HG03354 (cell line): ENCODE measurements at regions not wholly inside any gene's neighbourhood (a gene's known extent, or its start where the extent isn't known, plus 50 kb on each side); places are given as distances from the start of the nearest gene placed in this dataset.
"Not testable (repeated sequence)": the region's sequence is repeated elsewhere in the genome, so short reads cannot be mapped to it uniquely, and the experiment has no call there.

Experiments used
- ATAC-seq: cut with Tn5 transposase; IDR thresholded peaks from one replicate; pipeline ENCODE4 v1.9.1; 2021; ENCODE audit warnings: mild to moderate bottlenecking; ENCODE audit not compliant: unreplicated experiment, poor library complexity, severe bottlenecking

DNA sequence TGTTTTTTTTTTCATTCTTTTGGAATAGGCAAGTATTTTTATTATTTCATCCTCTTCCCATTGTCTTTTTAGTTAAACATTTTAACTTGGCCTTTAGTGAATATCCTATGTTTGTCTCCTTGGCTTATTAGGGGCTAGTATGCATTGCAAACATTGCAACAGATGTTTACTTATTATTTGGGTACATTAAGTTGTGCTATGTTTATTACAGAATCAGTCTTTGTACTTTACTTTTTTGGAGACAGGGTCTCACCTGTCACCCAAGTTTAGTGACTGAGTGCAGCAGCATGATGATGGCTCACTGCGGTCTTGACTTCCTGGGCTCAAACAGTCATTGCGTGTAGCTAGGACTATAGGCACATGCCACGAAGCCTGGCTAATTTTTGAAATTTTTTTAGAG, 51.1 kb upstream of the NUDT6 start:
- no peak for ATAC-seq

DNA sequence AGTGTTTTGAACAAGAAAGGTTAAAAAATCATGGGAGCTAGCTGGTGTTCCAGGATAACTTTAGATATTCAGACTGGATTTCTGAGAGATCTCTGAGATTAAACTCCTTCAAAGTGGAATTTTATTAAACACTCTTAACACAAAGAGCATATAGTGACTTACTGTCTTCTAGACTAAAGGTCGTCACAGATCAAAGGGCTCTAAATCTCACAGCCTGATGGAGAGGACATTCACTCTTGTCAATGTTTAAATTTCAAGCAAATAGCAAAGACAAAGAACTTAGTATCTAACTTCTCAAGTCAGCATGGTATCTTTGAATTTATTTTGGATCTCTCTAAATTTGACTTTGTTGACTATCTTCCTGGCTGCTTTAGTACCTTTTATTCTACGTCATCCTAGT, 53.7 kb upstream of the NUDT6 start:
- no peak for ATAC-seq

DNA sequence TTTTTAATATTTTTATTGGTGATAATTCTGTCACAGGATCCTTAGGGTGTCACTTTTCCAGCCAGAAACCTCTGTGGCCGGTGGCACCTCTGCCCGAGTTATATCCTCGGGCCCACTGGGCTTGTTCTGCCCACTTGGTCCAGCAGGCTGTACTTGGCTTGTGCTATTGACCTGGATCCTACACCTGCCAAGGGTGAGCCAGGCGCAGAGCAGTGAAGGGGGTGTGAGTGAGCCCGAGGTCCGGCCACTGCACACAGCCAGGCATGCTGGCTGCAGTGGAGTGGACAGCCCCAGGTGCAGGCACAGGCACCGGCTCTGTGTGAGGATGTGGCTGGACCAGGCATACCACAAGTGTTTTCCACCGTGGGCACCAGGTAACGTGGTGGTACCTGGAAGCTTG, 54.7 kb upstream of the NUDT6 start:
- no peak for ATAC-seq

- no peak for ATAC-seq
These were observed 55.7 kb upstream of the NUDT6 start for GRCh38 chr4:122978109-122978508.

DNA sequence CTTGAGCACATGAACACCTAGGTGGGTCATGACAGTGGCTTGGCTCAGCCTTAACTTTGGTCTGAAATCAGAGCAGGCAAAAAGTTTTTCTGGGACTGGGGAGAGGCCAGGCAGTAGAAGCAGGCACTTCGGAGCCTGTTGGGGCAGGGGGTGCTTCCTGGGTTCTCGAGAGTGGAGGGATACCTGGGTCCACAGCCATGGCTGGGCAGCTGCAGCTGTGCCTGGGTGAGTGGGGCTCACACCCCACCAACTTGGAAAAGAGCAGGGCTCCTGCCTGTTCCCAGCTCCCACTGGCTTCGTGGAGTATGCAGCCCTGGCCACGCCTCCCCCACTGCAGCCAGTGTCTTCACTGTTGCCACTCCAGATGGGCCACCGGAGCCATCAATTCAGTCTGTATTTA, 56.4 kb upstream of the NUDT6 start:
- no peak for ATAC-seq

- ATAC-seq: no peak
These were observed 58.5 kb upstream of the NUDT6 start for GRCh38 chr4:122980860-122981259.

DNA sequence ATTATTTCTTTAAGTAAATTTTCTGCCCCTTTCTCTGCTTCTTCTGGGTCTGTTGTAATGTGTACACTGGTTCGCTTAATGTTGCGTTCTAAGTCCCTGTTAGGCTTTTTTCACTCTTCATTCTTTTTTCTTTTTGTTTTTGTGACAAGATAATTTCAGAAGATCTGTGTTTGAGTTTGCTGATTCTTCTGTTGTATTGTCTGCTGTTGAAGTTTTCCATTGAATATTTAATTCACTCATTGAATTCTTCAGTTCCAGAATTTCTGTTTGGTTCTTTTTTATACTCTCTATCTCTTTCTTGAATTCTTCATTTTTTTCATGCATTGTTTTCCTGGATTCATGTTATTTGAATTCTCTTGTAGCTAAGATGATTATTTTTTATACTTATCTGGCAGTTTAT, 66.3 kb upstream of the NUDT6 start:
- no peak for ATAC-seq

DNA sequence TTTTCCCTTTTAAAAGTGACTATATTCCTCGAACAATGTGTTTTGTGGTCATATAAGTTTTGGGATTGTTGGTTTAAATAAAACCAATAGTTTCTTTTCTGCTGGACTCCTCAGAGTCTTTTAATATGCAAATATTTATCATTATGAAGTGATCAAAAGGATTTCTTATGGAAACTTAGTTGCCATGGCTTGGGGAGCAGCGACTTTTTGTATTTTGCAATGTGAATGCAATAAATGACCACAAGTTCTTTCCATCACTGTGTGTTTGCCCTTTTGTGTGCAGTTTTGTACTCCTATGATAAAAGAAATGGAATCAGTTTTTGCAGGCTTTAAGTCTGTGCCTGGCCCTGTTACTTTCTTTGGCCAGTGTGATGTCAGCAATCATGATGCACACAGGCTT, 68.5 kb upstream of the NUDT6 start:
- no peak for ATAC-seq

- ATAC-seq: no peak
These were observed 69.7 kb upstream of the NUDT6 start for GRCh38 chr4:122992057-122992456.

GRCh38 chr4:122992641-122993040, 70.2 kb upstream of the NUDT6 start:
- no peak for ATAC-seq

DNA sequence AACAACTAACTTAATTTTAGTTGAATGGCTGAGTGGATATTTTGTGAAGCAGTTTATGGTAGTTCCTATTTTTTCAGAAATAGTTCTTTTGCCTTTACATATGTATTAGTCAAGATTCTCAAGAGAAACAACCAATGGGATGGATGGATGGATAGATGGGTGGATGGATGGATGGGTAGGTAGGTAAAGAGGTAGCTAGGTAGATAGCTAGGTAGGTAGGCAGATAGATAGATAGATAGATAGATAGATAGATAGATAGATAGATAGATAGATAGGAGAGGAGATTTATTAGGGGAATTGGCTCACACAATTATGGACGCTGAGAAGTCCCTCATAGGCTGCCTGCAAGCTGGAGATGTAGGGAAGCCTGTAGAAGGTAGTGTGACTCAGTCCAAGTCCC, 74.0 kb upstream of the NUDT6 start:
- ATAC-seq: no peak

- peak; percentile 77 for ATAC-seq
These were observed 75.2 kb upstream of the NUDT6 start for GRCh38 chr4:122997463-122998101.

- ATAC-seq: not testable (repeated sequence)
These were observed 81.7 kb upstream of the NUDT6 start for GRCh38 chr4:123004079-123004478.

- not testable (repeated sequence) for ATAC-seq
These were observed 82.7 kb upstream of the NUDT6 start for GRCh38 chr4:123005126-123005525.

DNA sequence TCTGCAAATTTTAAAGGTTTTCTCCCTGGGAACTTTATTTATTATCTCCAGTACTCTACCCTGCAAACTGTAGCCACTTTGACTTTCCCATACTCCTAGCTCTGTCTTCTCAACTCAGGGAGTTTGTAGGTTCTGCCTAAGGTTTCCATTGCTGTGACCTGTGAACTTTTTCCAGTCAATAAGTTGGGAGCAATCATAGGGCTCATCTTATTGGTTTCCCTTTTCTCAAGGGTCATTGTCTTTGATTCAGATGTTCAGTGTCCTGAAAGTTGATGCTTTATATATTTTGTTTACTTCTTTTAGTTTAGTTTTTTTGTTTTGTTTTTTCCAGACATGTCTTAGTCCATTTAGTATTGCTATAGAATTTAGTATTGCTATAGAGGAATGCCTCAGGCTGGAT, 85.3 kb upstream of the NUDT6 start:
- no peak for ATAC-seq

GRCh38 chr4:123012416-123012815, 90.0 kb upstream of the NUDT6 start:
- ATAC-seq: not testable (repeated sequence)

DNA sequence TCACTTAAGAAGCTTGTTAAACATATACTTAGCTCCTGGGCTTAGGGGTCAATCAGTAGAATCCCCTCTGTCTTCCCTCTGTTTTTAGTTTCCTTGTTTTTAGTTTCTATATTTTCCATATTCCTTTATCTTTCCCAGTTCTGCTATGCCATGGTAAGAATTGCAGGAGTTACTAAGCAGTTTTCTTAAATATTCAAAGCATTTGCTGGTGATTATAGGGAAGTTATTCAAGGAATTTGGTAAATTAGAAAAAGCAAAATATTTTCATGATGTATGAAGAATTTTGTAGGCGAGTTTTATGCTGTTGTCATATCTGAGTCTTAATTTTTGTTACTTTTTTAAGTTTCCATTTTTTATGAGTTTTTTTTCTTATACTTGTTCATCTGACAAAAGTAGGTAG, 91.6 kb upstream of the NUDT6 start:
- ATAC-seq: no peak

- no peak for ATAC-seq
These were observed 94.7 kb upstream of the NUDT6 start for GRCh38 chr4:123017078-123017477.

DNA sequence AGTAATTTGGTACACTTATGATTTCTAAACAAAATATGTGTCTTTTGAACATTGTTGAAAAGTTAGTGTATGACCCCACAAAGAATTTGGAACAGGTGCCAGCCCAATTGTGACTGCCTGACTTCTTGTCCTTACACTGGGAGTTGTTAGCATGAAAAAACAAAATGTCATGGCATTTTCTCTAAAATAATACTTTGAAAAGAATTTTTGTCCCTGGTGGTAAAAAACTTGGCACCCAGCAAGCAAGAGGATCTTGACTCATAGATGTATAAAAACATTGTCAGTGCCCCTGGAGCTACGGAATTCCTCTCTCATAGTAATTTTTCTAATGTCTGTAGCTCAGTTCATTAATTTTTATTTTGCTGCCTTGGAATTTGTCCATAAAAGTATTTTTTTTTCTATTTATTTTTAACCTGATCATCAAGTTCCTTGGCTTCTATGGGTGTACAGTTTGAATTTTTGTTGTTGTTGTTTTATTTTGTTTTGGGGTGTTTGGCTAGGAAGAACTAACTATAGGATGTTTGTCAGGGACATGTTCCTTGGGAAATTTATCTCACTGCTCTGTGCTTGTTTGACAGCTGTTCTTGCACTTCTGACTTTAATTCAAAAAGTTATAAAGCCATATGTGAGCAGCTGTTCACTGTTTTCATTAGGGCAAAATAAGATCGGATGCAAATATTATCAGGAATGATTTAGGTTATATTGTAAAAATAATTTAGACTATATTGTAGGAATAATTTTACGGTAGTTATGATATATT, 95.4 kb upstream of the NUDT6 start:
- no peak for ATAC-seq

DNA sequence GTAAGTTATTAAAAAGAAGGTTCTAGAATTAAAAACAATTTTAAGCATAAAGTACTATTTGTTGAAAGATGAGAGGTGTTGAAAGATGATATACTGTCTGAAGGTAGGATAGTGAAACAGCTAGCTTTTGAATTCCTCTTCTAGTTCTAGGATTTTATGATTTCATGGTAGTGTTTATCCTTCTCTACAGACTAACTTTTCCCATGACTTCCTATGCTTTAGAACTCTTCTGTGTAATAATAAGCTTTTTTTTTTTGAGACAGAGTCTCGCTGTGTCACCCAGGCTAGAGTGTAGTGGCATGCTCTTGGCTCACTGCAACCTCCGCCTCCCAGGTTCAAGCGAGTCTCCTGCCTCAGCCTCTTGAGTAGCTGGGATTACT, 96.0 kb upstream of the NUDT6 start:
- ATAC-seq: no peak

DNA sequence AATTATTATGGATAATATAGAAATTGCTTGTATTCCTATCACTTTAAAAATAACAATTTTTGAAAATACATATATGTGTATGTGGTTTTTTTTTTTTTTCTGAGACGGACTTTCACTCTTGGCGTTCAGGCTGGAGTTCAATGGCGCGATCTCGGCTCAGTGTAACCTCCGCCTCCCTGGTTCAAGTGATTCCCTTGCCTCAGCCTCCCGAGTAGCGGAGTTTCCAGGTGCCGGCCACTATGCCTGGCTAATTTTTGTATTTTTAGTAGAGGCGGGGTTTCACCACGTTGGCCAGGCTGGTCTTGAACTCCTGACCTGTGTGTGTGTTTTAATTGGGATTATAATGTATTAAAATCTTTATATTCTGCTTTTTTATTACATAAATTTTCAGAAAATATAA, 97.9 kb upstream of the NUDT6 start:
- no peak for ATAC-seq

DNA sequence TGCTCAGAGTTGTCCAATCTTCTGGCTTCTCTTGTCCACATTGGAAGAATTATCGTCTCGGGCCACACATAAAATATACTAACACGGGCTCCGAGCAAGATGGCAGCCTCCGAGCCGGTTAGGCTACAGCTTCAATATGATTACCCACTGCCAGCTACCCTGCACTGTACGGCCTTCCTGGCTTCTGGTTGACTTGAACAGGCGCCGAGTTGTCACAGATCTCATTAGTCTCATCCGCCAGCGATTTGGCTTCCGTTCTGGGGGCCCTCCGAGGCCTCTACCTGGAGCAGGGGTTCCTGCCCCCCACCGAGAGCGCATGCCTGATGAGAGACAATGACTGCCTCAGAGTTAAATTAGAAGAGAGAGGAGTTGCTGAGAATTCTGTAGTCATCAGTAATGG, 101.2 kb upstream of the NUDT6 start:
- no peak for ATAC-seq
